ENCODE measurements at regions not wholly inside any gene's neighbourhood (a gene's known extent, or its start where the extent isn't known, plus 50 kb on each side); places are given as distances from the start of the nearest gene placed in this dataset.

DNA sequence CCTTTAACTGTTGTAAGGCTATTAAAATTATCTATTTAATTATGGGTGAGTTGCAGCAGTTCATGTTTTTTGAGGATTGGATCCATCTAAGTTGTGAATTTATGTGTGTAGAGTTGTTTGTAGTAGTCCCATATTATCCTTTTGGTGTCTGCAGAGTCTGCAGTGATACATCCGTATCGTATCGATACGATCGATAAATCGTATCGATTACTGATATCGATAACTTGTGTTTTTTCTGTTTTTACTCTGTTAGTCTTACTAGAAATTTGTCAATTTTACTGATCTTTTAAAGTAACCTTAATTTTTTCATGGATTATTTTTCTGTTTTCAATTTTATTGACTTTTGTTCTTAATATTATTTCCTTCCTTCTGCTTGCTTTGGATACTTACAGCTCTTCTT lies 462.5 kb upstream of the SOX5 start:
- DNase-seq (no peak), ATAC-seq (no peak)

DNA sequence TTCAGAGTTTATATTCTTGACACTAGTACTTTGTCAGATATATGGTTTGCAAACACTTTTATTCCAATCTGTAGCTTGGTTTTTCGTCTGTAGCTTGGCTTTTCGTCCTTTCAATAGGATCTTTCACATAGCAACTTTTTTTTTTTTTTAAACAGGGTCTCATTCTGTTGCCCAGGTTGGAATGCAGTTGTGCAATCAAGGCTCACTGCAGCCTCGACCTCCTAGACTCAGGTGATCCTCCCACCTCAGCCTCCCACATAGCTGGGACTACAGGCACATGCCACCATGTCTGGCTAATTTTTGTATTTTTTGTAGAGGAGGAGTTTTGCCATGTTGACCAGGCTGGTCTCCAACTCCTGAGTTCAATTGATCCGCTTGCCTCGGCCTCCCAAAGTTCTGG lies 460.4 kb upstream of the SOX5 start:
- ATAC-seq (no peak), DNase-seq (no peak)

DNA sequence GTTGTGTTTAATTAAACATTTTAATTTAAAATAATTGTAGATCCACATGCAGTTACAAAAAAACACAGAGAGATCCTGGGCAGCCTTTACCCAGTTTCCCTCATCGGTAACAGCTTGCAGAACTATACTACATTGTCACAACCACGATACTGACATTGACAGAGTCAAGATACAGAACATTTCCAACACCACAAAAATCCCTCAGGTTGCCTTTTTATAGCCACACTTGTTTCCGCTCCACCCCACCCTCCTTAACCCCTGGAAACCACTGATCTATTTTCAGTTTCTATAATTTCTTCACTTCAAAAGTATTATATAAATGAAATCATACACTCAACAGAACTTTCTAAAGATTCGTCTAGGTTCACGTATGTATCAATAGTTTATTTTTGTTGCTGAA lies 458.8 kb upstream of the SOX5 start:
- DNase-seq: no peak

DNA sequence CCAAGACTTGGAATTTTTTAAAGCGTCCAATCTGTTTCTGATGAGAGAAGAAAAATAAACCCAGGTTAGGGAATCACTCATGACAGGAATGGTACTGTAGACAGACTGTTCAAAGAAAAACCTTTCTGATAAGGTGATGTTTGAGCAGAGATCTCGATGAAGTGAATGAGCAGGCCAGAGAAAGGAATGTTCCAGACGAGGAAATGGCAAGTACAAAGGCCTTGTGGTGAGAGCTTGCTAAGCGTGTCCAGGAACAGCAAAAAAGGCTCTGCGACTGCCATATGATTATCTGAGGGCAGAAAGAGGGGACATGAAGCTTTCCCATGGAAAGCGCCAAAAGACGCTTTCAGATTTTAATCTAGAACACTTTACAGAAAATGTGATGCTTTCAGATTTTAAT lies 458.4 kb upstream of the SOX5 start:
- ATAC-seq (no peak), DNase-seq (no peak)

More for the DNA sequence above, 458.8 kb upstream of the SOX5 start:
- ATAC-seq: peak; percentile 40

DNA sequence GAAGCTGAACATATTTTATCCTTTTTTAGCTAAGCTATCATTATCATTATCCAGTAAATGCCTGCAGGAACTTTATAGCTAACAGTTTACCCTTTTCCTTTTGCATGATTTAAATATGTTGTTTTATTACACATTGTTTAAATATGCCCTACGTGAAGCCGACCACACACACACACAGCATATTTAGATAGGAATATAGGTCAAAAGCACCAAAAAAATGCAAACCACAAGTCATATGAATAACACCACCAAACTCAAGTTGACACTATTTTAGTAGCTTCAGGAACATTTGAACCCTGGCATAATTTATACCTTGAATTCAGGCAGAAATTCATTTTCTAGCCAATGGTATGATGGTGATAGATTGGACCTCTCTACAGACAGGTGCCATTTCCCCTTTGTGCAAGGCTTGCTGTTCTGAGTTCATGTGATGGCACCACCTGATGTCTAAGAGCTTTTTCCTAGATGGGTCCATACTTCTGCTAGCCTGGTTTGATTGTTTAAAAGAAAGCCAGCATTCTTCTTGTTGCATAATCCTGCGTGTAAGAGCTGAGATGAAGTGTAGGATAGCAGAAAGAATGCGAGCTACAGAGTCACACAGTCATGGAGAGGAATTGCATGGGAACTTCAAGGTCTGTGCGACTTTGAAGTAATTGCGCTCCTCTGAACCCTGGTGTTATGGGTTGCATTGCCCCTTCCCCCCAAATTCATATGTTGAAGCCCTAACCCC lies 454.8 kb upstream of the SOX5 start:
- no peak for ATAC-seq

DNA sequence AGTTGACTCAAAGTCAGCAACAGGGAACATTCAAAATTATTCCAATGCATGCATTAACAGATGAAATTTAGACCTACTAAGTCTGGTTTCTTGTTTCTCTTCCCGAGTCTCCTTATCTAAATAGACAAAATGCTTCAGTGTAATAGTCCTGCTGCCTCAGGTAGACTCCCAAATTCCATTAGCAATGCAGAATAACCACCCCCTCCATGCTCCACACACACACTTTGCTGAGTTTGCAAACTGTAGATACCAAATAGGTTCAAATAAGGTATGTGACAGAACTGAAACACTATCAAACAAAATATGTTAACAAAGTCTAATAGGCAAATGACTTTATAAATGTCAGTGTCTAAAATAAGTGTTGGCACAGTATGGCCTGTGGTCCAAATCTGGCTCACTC lies 451.1 kb upstream of the SOX5 start:
- DNase-seq: no peak
- ATAC-seq: no peak

More for the DNA sequence above, 454.8 kb upstream of the SOX5 start:
- DNase-seq: no peak

DNA sequence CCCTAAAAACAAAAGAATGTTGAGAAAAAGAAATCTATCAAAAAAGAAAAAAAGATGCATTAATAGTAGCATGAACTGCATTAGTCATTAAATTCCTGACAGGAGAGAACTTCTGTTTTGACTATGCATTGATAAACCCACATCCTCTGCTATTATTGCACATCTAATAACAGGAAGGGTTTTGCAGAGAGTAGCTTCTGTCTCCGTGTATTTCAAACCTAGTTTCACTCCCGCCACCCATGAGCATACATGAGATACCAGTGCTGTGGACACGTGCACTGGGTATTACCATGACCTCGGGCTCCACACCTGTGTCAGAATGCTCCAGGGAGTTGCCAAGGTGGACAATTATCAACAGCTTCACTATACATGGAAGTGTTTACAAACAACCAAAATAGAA lies 449.1 kb upstream of the SOX5 start:
- ATAC-seq (no peak), DNase-seq (no peak)

DNA sequence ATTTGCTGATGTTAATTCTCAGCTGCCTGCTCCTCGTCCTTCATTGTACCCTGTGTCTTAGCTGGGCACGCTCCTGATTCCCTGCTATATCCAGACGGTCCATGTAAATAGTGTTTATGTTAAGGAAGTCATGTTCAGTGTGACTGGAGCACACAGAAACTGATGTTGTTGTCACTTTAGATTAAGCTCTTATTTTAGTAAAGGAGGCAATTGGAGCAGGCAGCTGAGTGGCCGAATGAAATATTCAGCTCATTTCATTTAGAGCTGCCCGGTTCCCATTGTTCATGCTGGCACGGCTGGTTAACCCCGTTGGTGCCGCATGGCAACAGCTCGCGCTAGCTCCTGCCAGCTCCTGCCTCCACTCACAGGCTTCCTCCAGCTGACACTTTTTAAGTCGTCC lies 446.8 kb upstream of the SOX5 start:
- DNase-seq (no peak), ATAC-seq (no peak)

DNA sequence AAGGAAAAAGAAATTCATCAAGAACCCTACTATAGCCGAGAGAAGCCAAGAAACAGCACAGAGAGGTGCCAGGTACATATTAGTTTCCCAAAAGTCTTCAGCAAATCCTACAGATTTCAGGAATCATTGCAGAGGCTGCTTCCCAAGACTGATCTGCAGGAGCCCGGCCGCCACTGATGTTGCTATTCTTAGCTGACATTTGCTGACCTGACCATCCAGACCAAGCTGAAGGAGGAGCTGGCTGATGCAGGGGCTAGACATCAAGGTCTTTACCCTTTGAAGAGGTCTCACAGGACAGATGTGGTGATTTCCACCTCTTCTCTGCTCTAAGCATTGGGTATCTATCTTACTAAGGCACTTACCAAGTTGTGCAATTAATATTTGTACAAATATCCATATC lies 444.8 kb upstream of the SOX5 start:
- ATAC-seq (no peak), DNase-seq (no peak)

DNA sequence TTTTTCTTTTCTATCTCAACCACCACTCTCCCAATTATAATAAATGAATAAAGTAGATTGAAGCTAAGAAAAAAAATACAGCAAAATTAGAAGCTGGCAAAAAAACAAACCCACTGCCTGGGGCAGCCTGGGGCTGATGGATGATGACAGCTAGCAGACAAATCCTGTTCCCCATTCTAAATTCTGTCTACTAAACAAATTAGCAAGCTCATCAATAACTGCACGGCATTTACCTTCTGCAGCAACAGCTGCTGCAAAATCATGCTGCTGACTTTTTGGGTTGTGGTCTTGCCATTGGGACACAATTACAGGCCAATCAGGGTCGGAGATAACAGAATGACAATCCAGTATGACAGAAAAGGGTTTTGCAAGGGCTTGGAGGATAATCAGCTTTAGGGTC lies 443.6 kb upstream of the SOX5 start:
- DNase-seq (no peak), ATAC-seq (no peak)

DNA sequence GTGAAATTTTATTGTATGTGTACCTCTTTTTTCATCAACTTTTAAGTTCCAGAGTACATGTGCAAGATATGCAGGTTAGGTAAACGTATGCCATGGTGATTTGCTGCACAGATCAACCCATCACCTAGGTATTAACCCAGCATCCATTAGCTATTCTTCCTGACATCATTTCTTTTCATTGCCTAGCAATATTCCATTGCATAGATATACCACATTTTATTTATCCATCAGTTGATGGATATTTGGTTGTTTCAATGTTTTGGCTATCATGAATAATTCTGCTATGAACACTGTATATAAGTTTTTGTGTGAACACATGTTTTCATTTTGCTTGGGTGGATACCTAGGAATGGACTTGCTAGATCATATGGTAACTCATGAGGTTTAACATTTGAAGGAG lies 439.9 kb upstream of the SOX5 start:
- DNase-seq (no peak), ATAC-seq (no peak)

DNA sequence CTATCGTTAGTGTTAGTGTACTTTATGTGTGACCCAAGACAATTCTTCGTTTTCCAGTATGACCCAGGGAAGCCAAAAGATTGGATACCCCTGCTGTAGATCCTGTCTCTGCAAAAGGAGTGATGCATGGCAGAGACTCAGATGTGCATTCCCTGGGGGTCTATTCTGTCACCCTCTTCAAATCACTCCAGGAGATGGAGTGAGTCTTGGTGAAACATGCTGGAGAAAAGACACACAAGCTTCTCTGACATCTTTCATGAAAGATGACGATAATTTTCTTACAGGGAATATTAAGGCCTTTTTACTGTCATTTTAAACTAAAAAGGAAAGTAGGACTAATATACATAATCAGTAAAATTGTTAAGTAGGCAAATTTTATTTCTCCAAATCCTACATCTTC lies 437.9 kb upstream of the SOX5 start:
- DNase-seq (no peak), ATAC-seq (no peak)

DNA sequence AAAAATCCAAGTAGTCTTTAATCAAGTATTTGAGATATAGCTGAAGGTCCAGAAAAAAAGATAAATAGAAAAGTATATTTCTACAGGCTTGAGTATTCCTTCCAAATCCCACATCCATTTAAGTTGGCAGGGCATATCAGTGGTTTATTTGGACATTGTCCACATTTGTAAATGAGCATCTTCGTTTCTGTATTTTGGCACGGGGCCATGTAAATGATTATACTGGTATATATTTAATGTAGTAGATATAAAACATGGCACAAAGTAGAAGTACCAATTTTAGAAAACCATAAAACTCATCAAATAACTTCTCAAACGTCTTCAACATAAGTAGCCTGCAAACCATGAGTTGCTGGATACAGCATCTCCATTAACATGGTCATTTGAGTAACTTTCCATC lies 437.4 kb upstream of the SOX5 start:
- ATAC-seq: no peak
- no peak for DNase-seq

DNA sequence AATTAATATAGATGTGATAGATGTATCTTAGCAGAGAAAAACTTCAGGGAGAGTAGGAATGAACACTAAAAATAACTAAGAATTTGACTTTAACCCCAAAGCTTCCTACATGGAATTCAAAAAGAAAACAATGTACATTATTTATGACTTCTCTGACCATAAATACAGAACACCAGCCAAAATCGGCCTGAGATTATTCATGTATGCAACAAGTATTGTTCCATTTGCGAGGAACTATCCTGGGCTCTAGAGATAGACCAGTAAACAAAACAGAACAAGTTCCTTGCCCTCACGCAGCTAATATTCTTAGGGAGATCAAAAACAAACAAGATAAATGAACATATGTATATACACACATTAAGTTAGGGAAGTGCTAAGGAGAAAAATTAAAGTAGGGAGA lies 432.3 kb upstream of the SOX5 start:
- DNase-seq (no peak), ATAC-seq (no peak)

DNA sequence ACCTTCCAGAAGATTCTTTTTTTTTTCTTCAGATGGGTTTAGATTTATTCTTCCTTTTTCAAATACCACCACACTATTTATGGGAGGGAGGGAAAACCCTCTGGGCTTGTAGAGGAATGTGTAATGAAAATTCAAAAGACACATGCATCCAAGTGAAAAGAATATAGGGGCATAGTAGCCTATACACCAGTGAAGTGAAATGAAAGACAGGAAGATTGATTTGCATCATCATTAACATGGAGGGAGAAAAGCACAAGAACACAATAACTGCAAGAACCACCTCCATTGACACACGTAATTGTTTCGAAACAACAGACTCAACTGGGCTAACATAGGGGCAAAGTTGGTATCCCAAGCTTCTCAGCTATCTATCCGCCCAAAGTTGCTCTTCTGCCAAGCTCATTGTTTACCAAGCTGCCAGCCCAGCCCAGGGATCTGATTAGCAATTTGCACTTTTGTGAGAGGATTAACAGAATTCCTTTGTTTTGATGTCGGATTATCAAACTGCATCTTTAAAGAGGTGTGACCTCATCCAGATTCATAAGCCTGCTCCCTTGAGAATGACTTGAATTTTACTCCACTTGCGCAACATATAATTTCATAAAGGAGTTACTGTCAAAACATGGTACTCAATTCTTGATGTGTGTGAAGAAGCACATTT lies 430.5 kb upstream of the SOX5 start:
- ATAC-seq: no peak

DNA sequence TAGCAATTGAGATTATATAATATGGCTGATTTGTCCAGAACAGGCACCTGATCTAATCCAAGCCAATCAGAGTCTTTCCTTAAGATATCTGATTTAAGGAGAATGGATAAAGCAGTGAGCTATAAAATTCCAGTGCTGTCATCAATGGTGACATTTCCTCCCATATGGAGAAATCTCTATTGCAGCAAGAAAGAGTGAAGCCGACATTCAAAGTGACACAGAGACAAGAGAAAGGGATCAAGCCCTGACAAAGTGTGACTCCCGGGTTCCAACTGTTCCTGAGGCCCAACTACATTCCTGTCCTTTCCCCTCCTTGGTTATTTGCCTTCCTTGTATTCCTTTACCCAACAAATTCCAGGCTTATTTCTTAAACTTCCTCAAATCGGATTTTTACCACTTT lies 430.0 kb upstream of the SOX5 start:
- no peak for ATAC-seq
- DNase-seq: no peak

More for the DNA sequence above, 430.5 kb upstream of the SOX5 start:
- no peak for DNase-seq

DNA sequence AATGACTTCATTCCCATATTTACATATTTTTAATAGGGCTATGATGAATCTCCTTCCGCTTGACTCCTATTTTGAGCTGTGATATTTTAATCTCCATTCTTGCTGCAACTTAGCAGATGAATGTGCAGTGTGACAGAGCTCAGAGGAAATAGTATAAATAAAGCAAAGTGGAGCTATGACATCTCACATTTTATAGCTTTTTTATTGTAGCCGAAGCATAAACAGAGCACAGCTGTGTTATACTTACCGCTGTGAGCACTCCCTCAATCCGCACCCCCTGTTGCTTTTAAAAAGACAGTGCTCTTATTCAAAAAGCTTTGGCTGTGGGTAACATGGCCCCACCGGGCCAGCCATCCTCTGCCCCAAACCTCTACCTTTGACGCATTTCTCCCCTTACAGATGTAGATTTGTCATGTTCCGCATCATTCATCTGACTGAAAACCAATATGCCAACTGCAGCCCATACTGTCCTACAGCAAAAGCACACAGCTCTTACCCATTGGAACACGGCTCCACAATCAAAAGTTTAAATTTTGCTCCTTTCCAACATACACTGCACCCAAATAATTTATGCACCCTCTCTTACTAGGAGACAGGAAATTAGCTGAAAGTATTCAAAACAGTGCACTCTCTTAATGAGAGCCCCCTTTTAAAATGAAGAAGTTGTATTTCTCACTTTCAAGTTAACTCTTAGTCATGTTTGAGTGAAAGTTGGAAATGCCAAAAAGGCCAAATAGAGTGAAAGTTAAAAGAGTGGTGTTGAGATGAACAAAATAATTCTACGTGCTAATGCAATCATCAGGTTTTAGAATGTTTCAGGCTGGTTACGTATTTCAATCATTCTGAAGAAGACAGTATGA lies 429.3 kb upstream of the SOX5 start:
- DNase-seq (no peak), ATAC-seq (no peak)

DNA sequence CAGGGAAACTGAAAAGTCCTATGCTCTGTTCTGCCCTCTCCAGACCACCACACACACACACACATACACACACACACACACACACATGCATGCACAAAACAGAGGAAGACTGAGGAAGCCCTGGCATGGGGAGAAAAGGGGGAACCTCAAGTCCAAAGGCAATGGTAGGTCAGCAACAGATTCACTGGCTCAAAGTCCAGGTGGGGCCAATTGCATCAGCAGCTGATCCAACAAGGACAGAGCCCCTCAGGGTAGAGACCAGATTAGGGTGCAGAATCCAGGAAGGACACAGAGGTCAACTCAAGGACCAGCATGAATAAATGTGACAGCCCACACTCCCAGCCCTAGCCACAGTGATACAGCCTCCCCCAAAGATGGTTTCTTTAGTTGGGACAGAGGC lies 425.0 kb upstream of the SOX5 start:
- DNase-seq: no peak
- no peak for ATAC-seq

DNA sequence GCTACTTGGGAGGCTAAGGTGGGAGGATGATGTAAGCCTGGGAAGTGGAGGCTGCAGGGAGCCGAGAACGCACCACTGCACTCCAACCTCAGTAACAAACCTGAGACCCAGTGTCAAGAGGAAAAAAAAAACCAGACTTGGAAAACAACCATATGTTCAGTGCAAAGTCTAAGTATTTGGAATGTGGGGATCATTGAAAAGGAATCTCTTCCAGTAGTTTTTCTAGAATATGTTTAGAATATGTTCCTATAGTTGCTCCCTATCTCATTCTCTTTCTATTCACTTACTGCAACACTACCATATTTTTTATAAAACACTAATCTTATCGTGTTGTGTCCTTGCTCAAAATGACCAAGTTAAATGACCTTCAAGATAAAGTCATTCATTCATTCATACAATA lies 423.5 kb upstream of the SOX5 start:
- no peak for DNase-seq

DNA sequence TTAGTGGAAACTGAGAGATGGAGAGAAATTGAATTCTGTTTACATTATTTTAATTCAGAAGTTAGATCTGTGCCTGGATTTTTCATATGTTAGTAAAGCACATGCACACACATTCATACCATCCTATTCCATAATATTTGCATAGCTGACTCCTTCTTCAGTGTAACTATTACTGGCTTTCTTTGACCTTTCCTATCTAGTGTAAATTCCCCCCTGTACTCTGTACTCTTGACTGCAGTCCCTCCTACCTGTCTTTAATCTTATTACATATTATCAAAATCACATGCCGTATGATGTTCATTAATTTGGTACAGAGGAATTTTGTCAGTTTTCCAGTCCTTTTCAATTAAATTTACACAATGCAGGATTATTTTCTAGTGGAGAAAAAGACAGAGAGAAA lies 417.0 kb upstream of the SOX5 start:
- ATAC-seq (no peak), DNase-seq (no peak)

More for the DNA sequence above, 423.5 kb upstream of the SOX5 start:
- ATAC-seq: no peak

DNA sequence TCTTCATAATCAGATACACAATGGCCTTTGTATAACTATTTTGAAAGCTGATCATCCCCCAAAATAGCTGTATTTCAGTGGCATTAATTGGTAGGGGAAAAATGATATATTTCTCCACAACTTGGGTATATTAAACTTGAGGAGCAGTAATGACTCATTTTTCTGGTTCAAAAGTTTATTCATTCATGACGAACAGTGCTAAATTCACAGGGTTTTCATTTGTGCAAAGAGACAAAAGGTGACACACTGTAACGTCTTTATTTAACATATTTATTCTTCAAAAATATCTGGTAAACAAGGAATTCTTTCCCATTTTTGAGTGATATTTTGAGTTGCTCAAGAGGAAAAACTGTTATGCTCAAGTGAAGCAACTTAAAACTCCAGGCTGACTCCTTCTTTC lies 415.5 kb upstream of the SOX5 start:
- no peak for DNase-seq
- ATAC-seq: no peak

DNA sequence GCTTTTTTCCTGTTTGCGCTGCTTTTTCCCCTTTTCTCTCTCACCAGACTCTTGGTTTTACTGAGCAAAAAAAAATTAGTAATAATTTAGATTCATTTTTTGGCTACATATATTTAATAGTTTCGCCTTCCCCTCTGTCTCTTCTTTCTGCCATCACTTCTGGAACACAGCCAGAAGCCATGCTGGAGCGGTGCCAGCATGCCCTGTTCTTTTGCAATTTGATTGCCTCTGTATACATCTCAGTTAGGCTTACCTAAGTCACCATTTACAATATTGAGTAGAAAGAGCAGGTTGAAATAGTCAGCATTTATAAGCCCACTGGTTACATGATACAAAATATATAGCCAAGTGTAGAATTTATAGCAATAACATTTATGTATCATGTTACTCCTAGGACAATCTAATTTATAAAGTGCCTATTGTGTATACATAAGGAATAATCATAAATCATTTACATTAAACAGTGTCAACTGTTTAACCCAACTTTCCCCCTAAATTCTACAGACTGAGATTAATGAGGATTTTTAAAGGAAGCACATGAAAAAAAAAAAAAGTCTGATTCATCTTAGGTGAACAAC lies 413.8 kb upstream of the SOX5 start:
- ATAC-seq (no peak), DNase-seq (no peak)
